Astrocyte (in vitro differentiated cells and primary cell): ENCODE measurements at regions not wholly inside any gene's neighbourhood (a gene's known extent, or its start where the extent isn't known, plus 50 kb on each side); places are given as distances from the start of the nearest gene placed in this dataset.

Experiments
- DNase-seq: peaks from one replicate; pipeline ENCODE4 v3.0.0-alpha.2; 2010; ENCODE audit warnings: low read depth
- FAIRE-seq: peaks from 2 replicates; lab custom pipeline; 2011; peaks lifted over from hg19 to GRCh38; lab: Jason Lieb, UNC
- H2AFZ ChIP-seq: 2 replicates; pipeline ENCODE4 v1.6.0; 2012; ENCODE audit warnings: low read depth, low read length, inconsistent platforms
- H3K27ac ChIP-seq: 2 replicates; pipeline ENCODE4 v1.5.1; 2011; ENCODE audit warnings: low read depth, low read length, inconsistent platforms
- H3K27me3 ChIP-seq: 2 replicates; pipeline ENCODE4 v1.6.0; 2011; ENCODE audit warnings: low read length, inconsistent platforms; ENCODE audit not compliant: insufficient read depth
- H3K36me3 ChIP-seq: 2 replicates; pipeline ENCODE4 v1.5.1; 2011; ENCODE audit warnings: low read length, inconsistent platforms; ENCODE audit not compliant: insufficient read depth
- H3K4me1 ChIP-seq: 2 replicates; pipeline ENCODE4 v1.5.1; 2011; ENCODE audit warnings: low read length, inconsistent platforms; ENCODE audit not compliant: insufficient read depth
- H3K4me2 ChIP-seq: 2 replicates; pipeline ENCODE4 v1.6.0; 2012; ENCODE audit warnings: low read length, inconsistent platforms
- H3K4me3 ChIP-seq: 2 replicates; pipeline ENCODE4 v1.5.1; 2011; ENCODE audit warnings: low read depth, mild to moderate bottlenecking, low read length, inconsistent platforms; ENCODE audit not compliant: insufficient read depth
- H3K79me2 ChIP-seq: 2 replicates; pipeline ENCODE4 v1.6.0; 2012; ENCODE audit warnings: mild to moderate bottlenecking, low read length, inconsistent platforms; ENCODE audit not compliant: insufficient read depth
- H3K9ac ChIP-seq: 2 replicates; pipeline ENCODE4 v1.6.0; 2012; ENCODE audit warnings: mild to moderate bottlenecking, low read length, inconsistent platforms
- H3K9me3 ChIP-seq: 2 replicates; pipeline ENCODE4 v1.5.1; 2012; ENCODE audit warnings: low read depth, mild to moderate bottlenecking, low read length, inconsistent platforms; ENCODE audit not compliant: insufficient read depth
- H4K20me1 ChIP-seq: 2 replicates; pipeline ENCODE4 v1.6.0; 2012; ENCODE audit warnings: low read length, inconsistent platforms; ENCODE audit not compliant: insufficient read depth
- H3K27ac Mint-ChIP-seq: one replicate; pipeline ENCODE4 v1.8.0; 2021; ENCODE audit warnings: mild to moderate bottlenecking, mixed read lengths; ENCODE audit not compliant: unreplicated experiment
- H3K27me3 Mint-ChIP-seq: one replicate; pipeline ENCODE4 v1.8.0; 2021; ENCODE audit warnings: low read depth, mixed read lengths; ENCODE audit not compliant: unreplicated experiment
- H3K36me3 Mint-ChIP-seq: one replicate; pipeline ENCODE4 v1.8.0; 2021; ENCODE audit warnings: low read depth, mixed read lengths; ENCODE audit not compliant: unreplicated experiment
- H3K4me1 Mint-ChIP-seq: one replicate; pipeline ENCODE4 v1.8.0; 2021; ENCODE audit warnings: low read depth, mixed read lengths; ENCODE audit not compliant: unreplicated experiment
- H3K4me3 Mint-ChIP-seq: one replicate; pipeline ENCODE4 v1.8.0; 2021; ENCODE audit warnings: mild to moderate bottlenecking, moderate library complexity, mixed read lengths; ENCODE audit not compliant: unreplicated experiment
- H3K9me3 Mint-ChIP-seq: one replicate; pipeline ENCODE4 v1.8.0; 2021; ENCODE audit warnings: mild to moderate bottlenecking, mixed read lengths; ENCODE audit not compliant: unreplicated experiment
- EZH2 ChIP-seq: IDR thresholded peaks from 2 replicates; pipeline ENCODE4 v1.6.1; 2012; ENCODE audit warnings: mild to moderate bottlenecking, low read length, inconsistent platforms; ENCODE audit not compliant: insufficient read depth
- TF ChIP-seq, protein P1 (sequence below): IDR thresholded peaks from 2 replicates; pipeline ENCODE4 v1.5.1; 2011; ENCODE audit warnings: low read depth, mild to moderate bottlenecking, inconsistent platforms, low read length, moderate library complexity; ENCODE audit not compliant: insufficient read depth

GRCh38 chr10:43925793-43926192, 277.1 kb upstream of the ZNF32 start:
- Histone ChIP-seq H3K36me3 (no peaks in the 10 kb centered on the region), H3K4me2 (no peak overlapping the region), H3K9ac (no peak overlapping the region), H3K4me3 (no peak overlapping the region), H4K20me1 (no peaks in the 10 kb centered on the region), H3K27ac (no peak overlapping the region), H3K79me2 (no peaks in the 10 kb centered on the region), H3K27me3 (no peaks in the 10 kb centered on the region), H2AFZ (no peak overlapping the region), H3K4me1 (peaks cover 4% of the 10 kb centered on the region), H3K9me3 (no peaks in the 10 kb centered on the region)
- Mint-ChIP-seq H3K4me3 (no peak overlapping the region), H3K36me3 (peaks cover 2% of the 10 kb centered on the region), H3K27ac (no peak overlapping the region), H3K4me1 (no peaks in the 10 kb centered on the region), H3K27me3 (peaks cover 36% of the 10 kb centered on the region), H3K9me3 (peaks cover 8% of the 10 kb centered on the region)
- TF ChIP-seq EZH2 = no peak
- TF ChIP-seq, protein P1, sequence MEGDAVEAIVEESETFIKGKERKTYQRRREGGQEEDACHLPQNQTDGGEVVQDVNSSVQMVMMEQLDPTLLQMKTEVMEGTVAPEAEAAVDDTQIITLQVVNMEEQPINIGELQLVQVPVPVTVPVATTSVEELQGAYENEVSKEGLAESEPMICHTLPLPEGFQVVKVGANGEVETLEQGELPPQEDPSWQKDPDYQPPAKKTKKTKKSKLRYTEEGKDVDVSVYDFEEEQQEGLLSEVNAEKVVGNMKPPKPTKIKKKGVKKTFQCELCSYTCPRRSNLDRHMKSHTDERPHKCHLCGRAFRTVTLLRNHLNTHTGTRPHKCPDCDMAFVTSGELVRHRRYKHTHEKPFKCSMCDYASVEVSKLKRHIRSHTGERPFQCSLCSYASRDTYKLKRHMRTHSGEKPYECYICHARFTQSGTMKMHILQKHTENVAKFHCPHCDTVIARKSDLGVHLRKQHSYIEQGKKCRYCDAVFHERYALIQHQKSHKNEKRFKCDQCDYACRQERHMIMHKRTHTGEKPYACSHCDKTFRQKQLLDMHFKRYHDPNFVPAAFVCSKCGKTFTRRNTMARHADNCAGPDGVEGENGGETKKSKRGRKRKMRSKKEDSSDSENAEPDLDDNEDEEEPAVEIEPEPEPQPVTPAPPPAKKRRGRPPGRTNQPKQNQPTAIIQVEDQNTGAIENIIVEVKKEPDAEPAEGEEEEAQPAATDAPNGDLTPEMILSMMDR = no peak
- no peak for DNase-seq
- no peak for FAIRE-seq

DNA sequence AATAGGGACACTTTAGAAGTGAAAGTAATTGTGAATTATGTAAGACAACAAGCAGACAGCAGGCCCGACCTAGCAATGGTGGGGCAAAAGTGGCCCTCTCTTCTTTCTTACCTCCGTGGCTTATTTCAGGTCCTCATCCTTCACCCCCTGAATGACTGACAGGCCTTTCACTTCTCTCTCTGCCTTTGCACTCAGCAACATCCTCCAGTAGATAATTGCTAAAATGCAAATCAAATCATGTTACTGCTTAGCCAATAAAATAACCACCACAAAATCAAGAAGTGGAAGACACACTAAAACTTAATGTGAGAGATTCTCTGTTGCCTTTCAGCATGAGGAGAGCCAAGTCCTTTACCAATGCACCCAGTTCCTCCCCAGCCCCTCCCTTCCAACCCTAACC, 274.6 kb upstream of the ZNF32 start:
- no peak overlapping the region for H3K27ac Mint-ChIP-seq
- peaks cover 35% of the 10 kb centered on the region for H3K27me3 Mint-ChIP-seq
- no peaks in the 10 kb centered on the region for H3K79me2 ChIP-seq
- no peaks in the 10 kb centered on the region for H3K36me3 Mint-ChIP-seq
- H4K20me1 ChIP-seq = no peaks in the 10 kb centered on the region
- no peaks in the 10 kb centered on the region for H3K4me1 Mint-ChIP-seq
- H3K4me3 Mint-ChIP-seq = no peak overlapping the region
- FAIRE-seq (no peak), DNase-seq (no peak)
- H3K9ac ChIP-seq = no peak overlapping the region
- H3K9me3 Mint-ChIP-seq = peaks cover 6% of the 10 kb centered on the region
- H3K4me2 ChIP-seq = no peak overlapping the region
- H3K4me3 ChIP-seq = no peak overlapping the region
- H2AFZ ChIP-seq = no peak overlapping the region
- peaks cover 4% of the 10 kb centered on the region for H3K9me3 ChIP-seq
- no peak overlapping the region for H3K27ac ChIP-seq
- no peaks in the 10 kb centered on the region for H3K36me3 ChIP-seq
- TF ChIP-seq EZH2 = no peak
- TF ChIP-seq, protein P1 = no peak
- H3K27me3 ChIP-seq = no peaks in the 10 kb centered on the region
- H3K4me1 ChIP-seq = no peaks in the 10 kb centered on the region

DNA sequence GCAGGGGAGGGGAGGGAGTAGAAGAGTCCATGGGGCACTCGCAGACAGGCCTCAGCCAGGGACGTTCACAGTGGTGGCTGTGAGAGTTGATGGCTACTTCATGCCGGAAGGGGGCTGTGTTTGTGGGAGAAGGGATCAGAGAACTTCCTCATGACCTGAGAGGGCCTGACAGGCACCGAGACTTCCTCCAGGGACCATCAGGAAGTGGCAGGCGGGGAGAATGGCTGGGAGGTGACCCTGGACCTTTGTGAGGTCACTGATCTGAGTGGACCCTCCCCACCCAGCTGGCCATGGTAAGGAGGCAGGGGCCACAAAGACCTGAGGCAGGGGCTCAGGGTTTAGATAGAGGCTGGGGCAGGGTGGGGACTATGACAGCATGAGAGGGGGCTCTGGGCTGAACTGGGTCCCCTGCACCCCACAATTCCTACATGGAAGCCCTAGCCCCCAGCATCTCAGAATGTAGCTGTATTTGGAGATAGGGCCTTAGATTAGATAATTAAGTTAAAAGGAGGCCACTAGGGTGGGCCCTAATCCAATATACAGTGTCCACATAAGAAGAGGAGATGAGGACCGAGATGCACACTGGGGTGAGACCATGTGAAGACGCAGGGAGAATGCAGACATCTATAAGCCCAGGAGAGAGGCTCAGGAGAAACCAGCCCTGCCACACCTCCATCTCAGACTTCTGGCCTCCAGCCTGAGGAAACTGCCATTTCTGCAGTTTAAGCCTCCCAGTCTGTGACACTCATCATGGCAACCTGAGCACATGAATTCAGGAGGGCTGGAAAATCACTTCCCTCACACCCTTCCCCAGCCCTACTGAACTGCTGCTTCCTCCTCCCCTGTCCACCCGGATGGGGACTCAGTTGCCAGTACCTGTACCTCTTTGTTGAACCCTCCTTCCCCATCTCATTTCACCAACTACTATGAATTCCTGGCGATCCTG, 273.9 kb upstream of the ZNF32 start:
- H3K27ac ChIP-seq = no peak overlapping the region
- Mint-ChIP-seq H3K4me1 (no peaks in the 10 kb centered on the region), H3K36me3 (no peaks in the 10 kb centered on the region), H3K9me3 (peaks cover 6% of the 10 kb centered on the region), H3K27me3 (peaks cover 28% of the 10 kb centered on the region), H3K4me3 (no peak overlapping the region), H3K27ac (no peak overlapping the region)
- H3K4me1 ChIP-seq = no peaks in the 10 kb centered on the region
- no peaks in the 10 kb centered on the region for H3K79me2 ChIP-seq
- no peak overlapping the region for H2AFZ ChIP-seq
- H3K9me3 ChIP-seq = peaks cover 4% of the 10 kb centered on the region
- no peak for FAIRE-seq
- H3K4me3 ChIP-seq = no peak overlapping the region
- H3K4me2 ChIP-seq = no peak overlapping the region
- H3K27me3 ChIP-seq = no peaks in the 10 kb centered on the region
- no peak for DNase-seq
- no peaks in the 10 kb centered on the region for H3K36me3 ChIP-seq
- H4K20me1 ChIP-seq = no peaks in the 10 kb centered on the region
- H3K9ac ChIP-seq = no peak overlapping the region
- TF ChIP-seq, protein P1 = no peak
- TF ChIP-seq EZH2 = no peak
